Epidermal melanocyte (primary cell): ENCODE measurements at regions not wholly inside any gene's neighbourhood (a gene's known extent, or its start where the extent isn't known, plus 50 kb on each side); places are given as distances from the start of the nearest gene placed in this dataset.
"Not testable (repeated sequence)": the region's sequence is repeated elsewhere in the genome, so short reads cannot be mapped to it uniquely, and the experiment has no call there.

Experiments used
- DNase-seq: peaks from one replicate; pipeline ENCODE4 v3.0.0; 2011; ENCODE audit warnings: low spot score; ENCODE audit not compliant: insufficient read length

DNA sequence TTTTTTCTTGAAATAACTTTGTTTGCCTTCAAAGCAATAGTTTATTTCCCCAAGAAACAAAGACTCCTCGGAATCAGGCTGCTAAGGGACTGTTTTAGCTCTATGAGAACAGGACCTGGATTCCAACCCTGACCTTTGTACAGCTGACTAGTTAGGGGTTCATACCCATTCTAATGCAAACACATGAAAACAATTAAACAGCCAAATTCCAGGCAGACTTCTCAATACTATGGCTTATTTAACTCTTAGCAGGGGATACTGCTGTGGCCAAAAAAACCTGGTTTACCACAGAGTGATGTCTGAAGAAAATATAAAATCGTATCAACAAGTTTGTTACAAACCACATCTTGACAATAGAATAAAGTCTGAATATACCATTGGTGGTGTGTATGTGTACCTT is 129.6 kb upstream of the INTU start:
- no peak for DNase-seq

GRCh38 chr4:127505203-127505602 is 127.6 kb upstream of the INTU start:
- DNase-seq = no peak

DNA sequence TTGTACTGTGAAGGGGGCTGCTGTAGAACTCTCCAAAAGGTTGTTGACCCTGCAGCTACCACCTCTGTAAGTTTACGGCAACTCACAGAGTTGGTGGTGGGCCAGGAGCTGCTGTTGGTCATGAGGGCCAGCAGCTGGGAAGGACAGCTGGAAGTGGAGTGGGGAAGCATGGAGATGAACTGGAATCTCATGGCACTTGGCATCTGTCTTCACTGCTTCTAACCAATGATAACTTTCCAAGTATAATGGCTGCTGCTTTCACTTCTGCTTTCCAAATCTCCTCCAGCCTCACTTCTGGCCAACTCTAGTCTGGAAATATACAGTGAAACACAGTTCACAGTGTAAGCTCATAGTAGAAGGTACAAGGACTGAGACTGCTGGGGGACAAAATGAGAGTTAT is 126.5 kb upstream of the INTU start:
- DNase-seq = no peak

DNA sequence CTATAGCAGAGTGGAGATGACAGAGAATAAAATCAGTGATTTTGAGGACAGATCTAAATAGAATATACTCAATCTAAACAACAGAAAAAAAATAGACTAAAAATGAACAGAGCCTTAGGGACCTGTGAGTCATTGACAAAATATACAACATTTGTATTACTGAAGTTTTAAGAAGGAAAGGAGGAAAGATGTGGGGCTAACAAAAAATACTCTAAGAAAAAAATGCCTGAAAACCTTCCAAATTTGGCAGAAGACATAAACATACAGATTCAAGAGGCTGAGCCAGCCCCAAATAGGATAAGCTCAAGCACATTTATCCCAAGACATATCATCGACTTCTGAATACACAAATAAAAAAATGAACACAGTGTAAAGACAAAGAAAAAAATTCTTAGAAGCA is 123.6 kb upstream of the INTU start:
- DNase-seq = no peak

GRCh38 chr4:127512672-127513071 is 120.1 kb upstream of the INTU start:
- not testable (repeated sequence) for DNase-seq

- DNase-seq = not testable (repeated sequence)
Observed at GRCh38 chr4:127515259-127515658, 117.5 kb upstream of the INTU start.

- DNase-seq = no peak
Observed at GRCh38 chr4:127518046-127518445, 114.7 kb upstream of the INTU start.

DNA sequence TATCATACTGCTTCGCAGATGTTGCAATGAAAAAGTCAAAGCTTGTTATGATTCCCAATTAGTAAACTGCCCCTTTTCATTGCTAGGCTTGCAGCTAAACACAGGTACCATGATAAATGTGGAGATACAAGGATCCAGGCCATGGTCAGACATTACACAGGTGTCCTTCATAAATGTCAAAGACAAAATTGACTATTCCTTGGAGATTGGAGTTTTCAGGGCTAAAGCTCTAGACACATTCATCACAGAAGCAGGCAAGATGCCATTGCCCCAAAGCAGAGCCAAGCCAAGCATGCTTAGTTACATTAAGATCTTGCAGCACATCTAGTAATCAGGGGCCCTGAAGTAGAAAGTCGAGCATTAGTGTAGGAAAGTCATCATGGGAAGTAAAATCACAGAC is 111.3 kb upstream of the INTU start:
- no peak for DNase-seq

GRCh38 chr4:127523369-127523768 is 109.4 kb upstream of the INTU start:
- DNase-seq = no peak

GRCh38 chr4:127525608-127526007 is 107.1 kb upstream of the INTU start:
- no peak for DNase-seq

DNA sequence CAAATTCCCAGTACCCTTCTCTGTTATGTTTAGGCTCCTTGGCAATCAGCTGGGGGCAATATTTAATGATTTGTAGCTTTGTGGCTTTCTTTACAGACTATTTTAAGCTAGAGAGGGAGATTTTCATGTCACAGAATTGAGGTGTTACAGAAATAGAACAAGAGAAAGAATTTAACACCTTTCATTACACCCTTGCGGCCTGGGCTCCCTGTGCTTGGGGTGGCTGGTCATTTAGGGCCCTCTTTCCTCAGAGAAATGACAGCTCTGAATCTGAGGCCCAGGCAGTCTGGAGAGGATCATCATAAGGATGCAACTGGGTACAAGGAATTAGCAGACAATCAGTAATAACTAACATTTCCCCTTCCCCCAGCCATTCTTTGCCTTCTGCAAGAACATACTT is 104.5 kb upstream of the INTU start:
- DNase-seq = no peak

- not testable (repeated sequence) for DNase-seq
Observed at GRCh38 chr4:127529879-127530278, 102.9 kb upstream of the INTU start.

DNA sequence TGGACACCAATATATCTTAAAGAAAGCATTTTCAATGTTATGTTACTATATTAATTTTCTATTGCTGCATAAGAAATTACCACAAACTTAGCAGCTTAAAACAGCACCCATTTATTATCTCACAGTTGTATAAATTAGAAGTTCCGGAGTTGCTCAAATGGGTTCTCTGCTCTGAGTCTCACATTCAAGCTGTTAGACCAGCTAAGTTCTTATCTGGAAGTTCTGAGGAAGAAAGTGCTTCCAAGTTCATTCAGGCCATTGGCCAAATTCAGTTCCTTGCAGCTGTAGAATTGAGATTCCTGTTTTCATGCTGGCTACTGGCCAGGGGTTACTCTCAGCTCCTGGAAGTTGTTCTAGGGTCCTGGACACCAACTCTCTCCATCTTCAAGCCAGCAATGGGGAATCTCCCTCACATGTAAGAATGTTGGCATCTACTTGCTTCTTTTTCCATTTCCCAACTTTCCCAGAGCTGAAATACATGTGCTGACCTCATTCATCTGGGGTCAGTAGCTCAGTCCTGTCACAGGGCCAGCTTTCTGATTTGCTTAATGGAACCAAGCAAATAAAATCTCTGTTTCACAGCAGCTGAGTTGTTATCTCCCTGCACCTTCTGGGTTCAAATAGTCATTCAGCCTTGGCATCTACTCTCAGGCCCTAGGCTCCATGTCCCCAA is 99.6 kb upstream of the INTU start:
- no peak for DNase-seq

GRCh38 chr4:127534041-127534825 is 98.5 kb upstream of the INTU start:
- no peak for DNase-seq

GRCh38 chr4:127538016-127538415 is 94.7 kb upstream of the INTU start:
- no peak for DNase-seq

- DNase-seq = no peak
Observed at GRCh38 chr4:127540497-127541025, 92.2 kb upstream of the INTU start.

GRCh38 chr4:127545271-127545670 is 87.5 kb upstream of the INTU start:
- no peak for DNase-seq

DNA sequence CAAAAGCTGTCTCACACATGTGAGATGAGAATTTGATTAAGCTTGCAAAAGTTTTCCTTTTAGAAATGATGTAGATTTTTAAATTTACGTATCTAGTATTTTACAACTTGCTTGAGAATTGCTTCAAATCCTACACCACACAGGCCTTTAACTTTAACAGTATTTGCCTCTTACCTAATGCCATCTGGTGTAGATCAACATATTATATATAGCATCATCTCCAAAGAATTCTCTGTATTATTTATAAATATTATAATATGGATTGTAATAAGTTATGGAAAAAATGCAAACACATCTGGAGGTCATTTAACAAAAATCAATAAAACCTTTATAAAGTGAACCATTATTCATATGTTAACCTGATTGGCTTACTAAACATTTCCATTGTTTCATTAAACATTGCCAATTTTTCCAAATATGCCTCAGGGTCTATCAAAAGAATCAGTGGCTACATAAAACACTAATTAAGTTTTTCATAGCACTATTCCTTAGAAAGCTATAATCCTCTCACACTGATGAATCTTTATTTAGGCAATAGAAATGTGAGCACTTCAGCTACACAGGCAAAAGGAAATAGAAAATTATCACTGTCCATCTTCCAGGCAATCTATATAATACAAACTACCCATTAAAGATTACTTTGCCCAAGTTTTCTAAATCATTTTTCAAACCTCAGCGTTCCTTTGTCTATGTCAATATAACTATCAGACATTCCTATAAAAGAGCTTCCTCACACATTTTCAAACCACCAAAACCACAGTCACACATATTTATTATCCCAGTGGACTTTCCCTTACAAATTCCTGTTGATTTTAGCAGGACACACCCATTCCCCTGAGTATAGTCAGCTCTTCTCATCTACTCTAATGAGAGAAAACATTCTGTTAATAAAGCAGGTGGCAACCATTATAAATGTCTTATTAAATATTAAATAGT is 83.5 kb upstream of the INTU start:
- DNase-seq = no peak

DNA sequence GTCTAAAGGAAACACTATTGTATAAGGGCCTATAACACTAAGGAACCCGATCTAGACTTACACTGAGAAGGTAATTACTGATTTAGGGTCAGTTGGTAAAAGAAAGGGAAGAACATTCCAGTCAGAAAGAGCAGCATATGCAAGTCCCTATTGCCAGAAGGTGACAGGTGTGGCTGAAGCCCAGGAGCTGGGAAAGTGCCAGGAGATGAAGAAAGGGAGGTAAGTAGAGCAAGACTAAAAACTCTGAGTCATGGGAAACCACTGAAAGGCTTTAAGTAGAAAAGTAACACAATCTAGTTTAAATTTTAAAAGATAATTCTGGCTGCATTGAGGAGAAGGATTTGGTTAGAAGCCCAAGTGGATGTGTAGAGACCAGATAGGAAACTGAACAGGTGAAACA is 77.7 kb upstream of the INTU start:
- DNase-seq = no peak

DNA sequence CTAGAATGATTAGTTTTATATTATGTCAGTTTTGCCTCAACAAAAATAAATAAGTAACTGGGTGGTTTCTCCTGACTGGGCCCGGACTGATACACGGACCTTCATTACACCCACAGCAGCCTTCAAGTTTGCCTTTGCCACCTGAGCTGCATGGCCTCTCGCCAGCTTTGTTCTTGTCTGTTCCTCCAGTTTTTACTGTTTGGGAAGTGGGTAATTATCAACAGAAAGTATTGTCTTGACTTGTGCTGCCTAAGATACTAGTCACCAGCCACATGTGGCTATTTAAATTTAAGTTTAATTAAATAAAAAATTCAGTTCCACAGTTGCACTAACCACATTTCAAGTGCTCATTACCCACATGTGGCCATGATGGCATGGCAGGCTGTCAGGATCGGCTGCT is 74.7 kb upstream of the INTU start:
- no peak for DNase-seq

DNA sequence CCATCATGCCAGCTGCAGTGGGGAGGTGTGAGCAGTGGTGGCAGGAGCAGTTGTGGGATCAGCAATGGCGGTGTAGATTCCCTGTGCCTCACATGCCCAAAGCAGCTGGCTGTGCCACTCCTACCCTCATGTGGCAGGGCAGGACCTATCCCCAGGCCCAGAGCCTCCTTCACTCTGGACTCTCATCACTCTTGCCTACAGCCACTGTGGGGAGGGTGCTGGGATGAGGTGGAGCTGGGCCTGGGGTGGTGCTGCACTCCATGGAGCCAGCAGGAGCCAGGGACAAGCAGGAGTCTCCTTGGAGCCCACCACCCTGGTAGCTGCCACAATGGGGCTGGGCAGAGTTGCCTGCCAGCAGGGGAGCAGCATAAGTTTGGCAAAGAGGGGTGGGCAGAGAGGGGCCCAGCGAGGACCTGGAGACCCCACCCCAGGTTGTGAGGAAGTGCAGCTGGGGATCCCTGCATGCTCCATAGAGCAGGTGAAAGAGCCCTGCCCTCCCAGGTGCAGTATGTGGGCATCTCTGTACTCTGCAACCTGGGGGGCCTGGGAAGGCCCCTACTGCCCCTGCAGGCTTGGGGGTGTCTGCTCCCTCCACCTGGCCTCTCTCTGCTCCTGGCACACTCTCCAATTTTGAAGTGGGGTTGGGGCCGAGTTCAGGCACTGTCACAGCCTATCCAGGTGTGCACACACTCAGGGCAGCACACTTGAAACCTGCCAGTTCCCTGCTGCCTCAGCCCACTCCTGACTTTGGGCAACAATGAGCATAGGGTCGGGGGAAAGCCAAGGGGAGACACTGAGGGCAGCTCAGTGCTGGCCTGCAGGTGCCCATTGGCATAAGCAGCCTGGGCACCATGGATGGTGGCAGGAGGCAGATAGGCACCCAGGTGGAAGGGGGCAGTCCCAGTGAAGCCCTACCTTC is 74.0 kb upstream of the INTU start:
- DNase-seq = no peak
